ENCODE measurements at regions not wholly inside any gene's neighbourhood (a gene's known extent, or its start where the extent isn't known, plus 50 kb on each side); places are given as distances from the start of the nearest gene placed in this dataset.

DNA sequence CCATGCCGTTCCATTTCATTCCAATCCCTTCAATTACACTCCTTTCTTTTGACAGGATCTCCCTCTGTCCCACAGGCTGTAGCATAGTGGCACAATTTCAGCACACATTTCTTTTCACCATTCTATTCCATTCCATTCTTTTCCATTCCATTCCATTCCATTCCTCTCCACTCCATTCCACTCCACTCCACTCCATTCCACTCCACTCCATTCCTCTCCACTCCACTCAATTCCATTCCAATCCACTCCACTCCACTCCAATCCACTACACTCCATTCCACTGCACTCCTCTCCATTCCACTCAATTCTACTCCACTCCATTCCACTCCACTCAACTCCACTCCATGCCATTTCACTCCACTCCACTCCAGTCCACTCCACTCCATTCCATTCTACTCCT lies 1495.1 kb downstream of the TSPY10 start:
- Mint-ChIP-seq H3K27me3 (no peaks in the 10 kb centered on the region), H3K36me3 (ENCODE audit: low read depth) (no peaks in the 10 kb centered on the region), H3K9me3 (peaks cover 73% of the 10 kb centered on the region), H3K4me3 (no peak overlapping the region), H3K4me1 (no peaks in the 10 kb centered on the region), H3K27ac (no peak overlapping the region)
- ChIA-PET POLR2A (no interaction called here), CTCF (no interaction called here)
- intact Hi-C loops (cut with micrococcal nuclease) = no loop called here
- DNase-seq (no peak), ATAC-seq (ENCODE audit: low read depth) (no peak)
- TF ChIP-seq, protein P1, sequence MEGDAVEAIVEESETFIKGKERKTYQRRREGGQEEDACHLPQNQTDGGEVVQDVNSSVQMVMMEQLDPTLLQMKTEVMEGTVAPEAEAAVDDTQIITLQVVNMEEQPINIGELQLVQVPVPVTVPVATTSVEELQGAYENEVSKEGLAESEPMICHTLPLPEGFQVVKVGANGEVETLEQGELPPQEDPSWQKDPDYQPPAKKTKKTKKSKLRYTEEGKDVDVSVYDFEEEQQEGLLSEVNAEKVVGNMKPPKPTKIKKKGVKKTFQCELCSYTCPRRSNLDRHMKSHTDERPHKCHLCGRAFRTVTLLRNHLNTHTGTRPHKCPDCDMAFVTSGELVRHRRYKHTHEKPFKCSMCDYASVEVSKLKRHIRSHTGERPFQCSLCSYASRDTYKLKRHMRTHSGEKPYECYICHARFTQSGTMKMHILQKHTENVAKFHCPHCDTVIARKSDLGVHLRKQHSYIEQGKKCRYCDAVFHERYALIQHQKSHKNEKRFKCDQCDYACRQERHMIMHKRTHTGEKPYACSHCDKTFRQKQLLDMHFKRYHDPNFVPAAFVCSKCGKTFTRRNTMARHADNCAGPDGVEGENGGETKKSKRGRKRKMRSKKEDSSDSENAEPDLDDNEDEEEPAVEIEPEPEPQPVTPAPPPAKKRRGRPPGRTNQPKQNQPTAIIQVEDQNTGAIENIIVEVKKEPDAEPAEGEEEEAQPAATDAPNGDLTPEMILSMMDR (IDR thresholded peaks at IDR 0.05) = no peak

DNA sequence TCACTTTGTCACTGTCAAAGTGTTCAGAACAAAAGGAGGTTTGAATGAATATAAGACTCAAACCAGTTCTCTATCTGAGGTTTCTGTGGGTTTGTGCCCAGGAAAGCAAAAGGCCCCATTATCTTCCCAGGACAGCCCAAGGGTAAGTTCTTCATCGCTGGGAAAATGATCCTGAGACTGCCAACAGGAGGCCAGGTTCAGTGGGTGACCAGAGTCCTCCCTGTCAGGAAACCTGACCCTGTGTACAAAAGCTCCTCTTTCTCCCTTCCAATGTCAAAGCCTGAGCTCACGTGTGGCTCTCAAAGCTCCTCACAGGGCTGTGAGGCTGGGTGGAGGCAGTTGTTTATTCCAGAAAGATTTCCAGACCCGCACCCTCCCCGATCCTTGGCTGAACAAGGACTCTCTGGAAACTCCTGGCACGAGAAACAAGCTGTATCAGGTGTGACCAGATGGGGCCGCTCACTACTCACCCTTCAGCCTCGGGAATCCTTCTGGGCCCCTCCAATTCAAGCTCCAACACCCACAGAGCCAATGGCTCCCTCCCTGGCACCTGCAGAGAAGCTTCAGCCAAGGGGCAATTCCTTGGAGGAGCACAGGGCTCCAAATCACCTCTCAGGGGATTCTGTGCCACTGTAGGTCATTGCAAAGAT lies 1516.7 kb downstream of the TSPY10 start:
- no peak for DNase-seq
- H3K36me3 Mint-ChIP-seq (ENCODE audit: low read depth) = no peaks in the 10 kb centered on the region
- H3K27ac Mint-ChIP-seq = no peak overlapping the region
- no peak overlapping the region for H3K4me3 Mint-ChIP-seq
- H3K9me3 Mint-ChIP-seq = peaks cover 19% of the 10 kb centered on the region
- no peaks in the 10 kb centered on the region for H3K4me1 Mint-ChIP-seq
- ATAC-seq (ENCODE audit: low read depth) = no peak
- TF ChIP-seq, protein P1 (IDR thresholded peaks at IDR 0.05) = no peak
- intact Hi-C loops (cut with micrococcal nuclease) = no loop called here
- CTCF ChIA-PET = no interaction called here
- H3K27me3 Mint-ChIP-seq = no peaks in the 10 kb centered on the region
- POLR2A ChIA-PET = no interaction called here

DNA sequence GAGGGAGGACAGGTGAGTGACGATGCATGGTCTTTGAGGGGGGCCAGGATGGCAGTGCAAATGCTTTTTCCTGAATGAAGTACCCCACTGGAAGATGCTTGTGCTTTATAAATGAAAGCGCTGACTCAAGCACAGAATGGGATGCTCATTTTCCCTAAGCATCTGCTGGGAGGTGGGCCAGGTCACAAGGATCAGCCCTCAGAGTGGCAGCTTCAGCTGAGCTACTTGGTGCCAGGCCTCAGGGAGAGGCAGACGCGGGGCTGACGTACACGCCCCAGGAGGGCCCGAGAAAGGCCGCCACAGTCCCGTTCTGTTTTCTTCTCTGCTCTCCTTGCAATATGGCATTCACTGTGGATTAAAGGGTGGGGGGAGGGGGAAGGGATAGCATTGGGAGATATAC lies 1535.8 kb downstream of the TSPY10 start:
- ChIA-PET CTCF (no interaction called here), POLR2A (no interaction called here)
- Mint-ChIP-seq H3K4me3 (no peak overlapping the region), H3K9me3 (no peaks in the 10 kb centered on the region), H3K27ac (no peak overlapping the region), H3K4me1 (no peaks in the 10 kb centered on the region), H3K27me3 (no peaks in the 10 kb centered on the region), H3K36me3 (ENCODE audit: low read depth) (no peaks in the 10 kb centered on the region)
- TF ChIP-seq, protein P1 (IDR thresholded peaks at IDR 0.05) = no peak
- ATAC-seq (ENCODE audit: low read depth) (no peak), DNase-seq (no peak)
- intact Hi-C loops (cut with micrococcal nuclease) = no loop called here

DNA sequence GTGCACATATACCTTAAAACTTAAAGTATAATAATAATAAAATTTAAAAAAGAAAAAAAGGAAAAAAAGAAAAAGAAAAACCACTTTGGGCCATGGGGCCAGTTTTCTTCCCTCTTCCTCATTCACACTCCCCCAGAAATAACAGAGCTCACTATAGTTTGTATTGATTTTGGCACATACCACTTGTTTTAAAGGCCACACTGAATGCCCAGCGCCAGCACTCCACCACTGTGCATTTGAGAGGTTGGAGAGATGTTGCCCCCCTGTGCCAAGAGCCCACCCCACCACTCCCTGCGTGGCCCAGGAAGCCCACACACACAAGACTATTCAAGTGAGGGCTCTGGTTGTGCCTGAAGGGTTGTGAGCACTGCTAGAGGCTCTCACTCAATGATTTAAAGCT lies 1536.3 kb downstream of the TSPY10 start:
- CTCF ChIA-PET = no interaction called here
- H3K9me3 Mint-ChIP-seq = no peaks in the 10 kb centered on the region
- intact Hi-C loops (cut with micrococcal nuclease) = no loop called here
- POLR2A ChIA-PET = no interaction called here
- H3K4me1 Mint-ChIP-seq = no peaks in the 10 kb centered on the region
- no peaks in the 10 kb centered on the region for H3K27me3 Mint-ChIP-seq
- no peak overlapping the region for H3K4me3 Mint-ChIP-seq
- ATAC-seq (ENCODE audit: low read depth) (no peak), DNase-seq (no peak)
- TF ChIP-seq, protein P1 (IDR thresholded peaks at IDR 0.05) = no peak
- H3K36me3 Mint-ChIP-seq (ENCODE audit: low read depth) = no peaks in the 10 kb centered on the region
- no peak overlapping the region for H3K27ac Mint-ChIP-seq

DNA sequence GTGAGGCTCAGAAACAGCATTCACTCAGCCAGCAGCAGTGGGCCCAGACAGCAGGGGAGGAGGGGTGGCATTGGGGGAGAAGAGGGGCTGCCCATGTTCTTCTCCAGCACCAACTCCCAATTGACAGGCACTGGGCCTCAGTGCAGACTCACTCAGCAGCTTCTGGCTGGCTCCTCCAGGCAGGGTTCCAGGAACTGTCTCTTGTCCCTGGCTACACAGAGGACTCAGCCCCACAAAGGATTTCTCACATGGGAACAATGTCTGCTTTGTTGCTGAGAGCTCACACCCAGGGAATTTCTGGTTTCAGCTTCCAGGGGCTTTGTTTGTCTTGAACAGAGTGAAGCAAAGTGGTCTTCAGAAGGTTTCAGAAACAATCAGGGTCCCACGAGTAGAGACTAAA lies 1536.7 kb downstream of the TSPY10 start:
- CTCF ChIA-PET = no interaction called here

More for the DNA sequence above, 1536.7 kb downstream of the TSPY10 start:
- Mint-ChIP-seq H3K9me3 (no peaks in the 10 kb centered on the region), H3K4me3 (no peak overlapping the region), H3K27me3 (no peaks in the 10 kb centered on the region), H3K36me3 (ENCODE audit: low read depth) (no peaks in the 10 kb centered on the region), H3K27ac (no peak overlapping the region), H3K4me1 (no peaks in the 10 kb centered on the region)
- TF ChIP-seq, protein P1 (IDR thresholded peaks at IDR 0.05) = no peak
- DNase-seq = no peak
- ATAC-seq (ENCODE audit: low read depth) = no peak
- POLR2A ChIA-PET = no interaction called here
- intact Hi-C loops (cut with micrococcal nuclease) = no loop called here
